Mesendoderm (in vitro differentiated cells): ENCODE measurements at regions not wholly inside any gene's neighbourhood (a gene's known extent, or its start where the extent isn't known, plus 50 kb on each side); places are given as distances from the start of the nearest gene placed in this dataset.

Source experiments
- DNase-seq: peaks from one replicate; pipeline ENCODE4 v3.0.0; 2013
- H2AK5ac ChIP-seq: 2 replicates; pipeline ENCODE4 v1.6.1; 2013; ENCODE audit warnings: low read length, inconsistent platforms
- H2BK120ac ChIP-seq: 2 replicates; pipeline ENCODE4 v1.6.1; 2013; ENCODE audit warnings: low read depth, mild to moderate bottlenecking, low read length, moderate library complexity, mixed read lengths
- H2BK15ac ChIP-seq: replicated peaks from 2 replicates; pipeline ENCODE4 v1.6.1; 2013; ENCODE audit warnings: low read depth, mild to moderate bottlenecking, moderate library complexity
- H2BK5ac ChIP-seq: 2 replicates; pipeline ENCODE4 v1.6.1; 2013; ENCODE audit warnings: low read length, inconsistent platforms
- H3K18ac ChIP-seq: 2 replicates; pipeline ENCODE4 v1.6.1; 2013; ENCODE audit warnings: mild to moderate bottlenecking, low read length, mixed read lengths
- H3K23ac ChIP-seq: one replicate; pipeline ENCODE4 v1.6.1; 2013; ENCODE audit warnings: low read length
- H3K27ac ChIP-seq: 2 replicates; pipeline ENCODE4 v1.5.1; 2013; ENCODE audit warnings: low read depth, mild to moderate bottlenecking, inconsistent platforms, low read length, moderate library complexity
- H3K27me3 ChIP-seq: 2 replicates; pipeline ENCODE4 v1.6.1; 2013; ENCODE audit warnings: low read length, control low read depth, mild to moderate bottlenecking, inconsistent platforms; ENCODE audit not compliant: insufficient read depth, poor library complexity
- H3K36me3 ChIP-seq: 2 replicates; pipeline ENCODE4 v1.6.1; 2013; ENCODE audit warnings: low read length, inconsistent platforms; ENCODE audit not compliant: control insufficient read depth, insufficient read depth
- H3K4ac ChIP-seq: one replicate; pipeline ENCODE4 v1.6.1; 2013; ENCODE audit warnings: low read depth, mild to moderate bottlenecking, low read length, moderate library complexity
- H3K4me1 ChIP-seq: 2 replicates; pipeline ENCODE4 v1.6.1; 2013; ENCODE audit warnings: low read depth, low read length, inconsistent platforms; ENCODE audit not compliant: control insufficient read depth
- H3K4me2 ChIP-seq: 2 replicates; pipeline ENCODE4 v1.6.1; 2013; ENCODE audit warnings: low read length
- H3K4me3 ChIP-seq: 2 replicates; pipeline ENCODE4 v1.5.1; 2013; ENCODE audit warnings: mild to moderate bottlenecking, low read length
- H3K56ac ChIP-seq: one replicate; pipeline ENCODE4 v1.6.1; 2013; ENCODE audit warnings: low read length
- H3K79me1 ChIP-seq: 2 replicates; pipeline ENCODE4 v1.6.1; 2013; ENCODE audit warnings: low read length, inconsistent platforms
- H3K79me2 ChIP-seq: 2 replicates; pipeline ENCODE4 v1.6.1; 2013; ENCODE audit warnings: mild to moderate bottlenecking, low read length; ENCODE audit not compliant: control insufficient read depth, insufficient read depth
- H3K9ac ChIP-seq: 2 replicates; pipeline ENCODE4 v1.6.1; 2013; ENCODE audit warnings: low read length, inconsistent platforms
- H4K5ac ChIP-seq: one replicate; pipeline ENCODE4 v1.6.1; 2013; ENCODE audit warnings: low read length
- H4K8ac ChIP-seq: one replicate; pipeline ENCODE4 v1.6.1; 2013; ENCODE audit warnings: low read depth, mild to moderate bottlenecking, control low read depth, low read length, moderate library complexity
- WGBS: extraction: QIAGEN DNeasy Blood & Tissue Kit; methylation state at CpG from one replicate; pipeline ENCODE4 v1.1.7; 2013; ENCODE audit warnings: low lambda C conversion rate, missing lambda C conversion rate; ENCODE audit not compliant: insufficient coverage; ENCODE audit errors: extremely low coverage; 5-methylcytosine and 5-hydroxymethylcytosine counted together

- Histone ChIP-seq H3K56ac (no peak overlapping the region), H3K79me1 (no peaks in the 10 kb centered on the region), H2BK120ac (no peak overlapping the region), H3K9ac (no peak overlapping the region), H2BK15ac (no peak overlapping the region), H3K27me3 (no peaks in the 10 kb centered on the region), H3K36me3 (no peaks in the 10 kb centered on the region), H3K4me1 (peaks cover 1% of the 10 kb centered on the region), H3K23ac (no peak overlapping the region), H3K79me2 (no peaks in the 10 kb centered on the region), H4K8ac (no peak overlapping the region), H3K4me2 (no peak overlapping the region), H2AK5ac (no peak overlapping the region), H2BK5ac (no peak overlapping the region), H4K5ac (no peak overlapping the region), H3K18ac (no peak overlapping the region), H3K27ac (no peak overlapping the region), H3K4ac (no peak overlapping the region), H3K4me3 (no peak overlapping the region)
- DNase-seq, result no peak
- 100% methylated on average over 1 of the region's 4 CpGs for WGBS
Measured at GRCh38 chr10:60654813-60655464, 123.3 kb upstream of the CDK1 start.

GRCh38 chr10:60652628-60653027 lies 125.7 kb upstream of the CDK1 start:
- Histone ChIP-seq H3K79me2 (no peaks in the 10 kb centered on the region), H3K56ac (no peak overlapping the region), H3K27ac (no peak overlapping the region), H2BK120ac (no peak overlapping the region), H3K36me3 (no peaks in the 10 kb centered on the region), H3K79me1 (no peaks in the 10 kb centered on the region), H3K27me3 (no peaks in the 10 kb centered on the region), H3K4me1 (peaks cover 9% of the 10 kb centered on the region), H3K18ac (no peak overlapping the region), H2AK5ac (no peak overlapping the region), H3K4me2 (no peak overlapping the region), H3K23ac (no peak overlapping the region), H2BK15ac (peak overlapping the region; percentile 19), H3K9ac (no peak overlapping the region), H4K8ac (no peak overlapping the region), H2BK5ac (no peak overlapping the region), H3K4ac (no peak overlapping the region), H3K4me3 (no peak overlapping the region), H4K5ac (no peak overlapping the region)
- no peak for DNase-seq
- WGBS, result no CpG with 5 or more reads among the region's 6 CpGs

- H3K4ac ChIP-seq, result peak overlapping the region; percentile 36
- H3K36me3 ChIP-seq, result no peaks in the 10 kb centered on the region
- no peaks in the 10 kb centered on the region for H3K79me2 ChIP-seq
- no peak overlapping the region for H4K8ac ChIP-seq
- H2BK15ac ChIP-seq, result no peak overlapping the region
- H3K27me3 ChIP-seq, result no peaks in the 10 kb centered on the region
- no peak overlapping the region for H3K4me2 ChIP-seq
- H3K18ac ChIP-seq, result peak overlapping the region; percentile 51
- no peak overlapping the region for H2AK5ac ChIP-seq
- no peak overlapping the region for H3K23ac ChIP-seq
- peaks cover 10% of the 10 kb centered on the region for H3K4me1 ChIP-seq
- H3K27ac ChIP-seq, result no peak overlapping the region
- H4K5ac ChIP-seq, result no peak overlapping the region
- H3K4me3 ChIP-seq, result no peak overlapping the region
- H3K79me1 ChIP-seq, result no peaks in the 10 kb centered on the region
- no peak overlapping the region for H2BK5ac ChIP-seq
- DNase-seq, result no peak
- H3K9ac ChIP-seq, result no peak overlapping the region
- H3K56ac ChIP-seq, result no peak overlapping the region
- H2BK120ac ChIP-seq, result no peak overlapping the region
Measured at GRCh38 chr10:60650378-60650800, 127.9 kb upstream of the CDK1 start.

- Histone ChIP-seq H2BK15ac (no peak overlapping the region), H3K36me3 (no peaks in the 10 kb centered on the region), H3K79me2 (no peaks in the 10 kb centered on the region), H3K56ac (no peak overlapping the region), H3K4me2 (no peak overlapping the region), H2BK5ac (no peak overlapping the region), H2BK120ac (no peak overlapping the region), H3K18ac (peak overlapping the region; percentile 1), H3K4me1 (peaks cover 10% of the 10 kb centered on the region), H3K4ac (no peak overlapping the region), H3K27me3 (no peaks in the 10 kb centered on the region), H2AK5ac (no peak overlapping the region), H3K23ac (no peak overlapping the region), H3K4me3 (no peak overlapping the region), H3K27ac (no peak overlapping the region), H4K8ac (no peak overlapping the region), H3K9ac (no peak overlapping the region), H3K79me1 (no peaks in the 10 kb centered on the region), H4K5ac (no peak overlapping the region)
- peak; percentile 47 for DNase-seq
- no CpG with 5 or more reads among the region's 4 CpGs for WGBS
Measured at GRCh38 chr10:60649485-60650377, 128.5 kb upstream of the CDK1 start.

- Histone ChIP-seq H2BK5ac (no peak overlapping the region), H3K18ac (peak overlapping the region; percentile 32), H3K4ac (no peak overlapping the region), H2BK15ac (no peak overlapping the region), H3K79me2 (no peaks in the 10 kb centered on the region), H3K4me2 (no peak overlapping the region), H3K9ac (no peak overlapping the region), H3K23ac (no peak overlapping the region), H3K36me3 (no peaks in the 10 kb centered on the region), H3K4me1 (peaks cover 10% of the 10 kb centered on the region), H4K5ac (no peak overlapping the region), H4K8ac (no peak overlapping the region), H2BK120ac (no peak overlapping the region), H3K56ac (peak overlapping the region; percentile 2), H3K4me3 (no peak overlapping the region), H3K79me1 (no peaks in the 10 kb centered on the region), H2AK5ac (peak overlapping the region; percentile 70), H3K27me3 (no peaks in the 10 kb centered on the region), H3K27ac (no peak overlapping the region)
- DNase-seq, result no peak
- no CpG with 5 or more reads among the region's 2 CpGs for WGBS
Measured at GRCh38 chr10:60648761-60649160, 129.5 kb upstream of the CDK1 start.
